ENCODE measurements at regions not wholly inside any gene's neighbourhood (a gene's known extent, or its start where the extent isn't known, plus 50 kb on each side); places are given as distances from the start of the nearest gene placed in this dataset.
"Not testable (repeated sequence)": the region's sequence is repeated elsewhere in the genome, so short reads cannot be mapped to it uniquely, and the experiment has no call there.

DNA sequence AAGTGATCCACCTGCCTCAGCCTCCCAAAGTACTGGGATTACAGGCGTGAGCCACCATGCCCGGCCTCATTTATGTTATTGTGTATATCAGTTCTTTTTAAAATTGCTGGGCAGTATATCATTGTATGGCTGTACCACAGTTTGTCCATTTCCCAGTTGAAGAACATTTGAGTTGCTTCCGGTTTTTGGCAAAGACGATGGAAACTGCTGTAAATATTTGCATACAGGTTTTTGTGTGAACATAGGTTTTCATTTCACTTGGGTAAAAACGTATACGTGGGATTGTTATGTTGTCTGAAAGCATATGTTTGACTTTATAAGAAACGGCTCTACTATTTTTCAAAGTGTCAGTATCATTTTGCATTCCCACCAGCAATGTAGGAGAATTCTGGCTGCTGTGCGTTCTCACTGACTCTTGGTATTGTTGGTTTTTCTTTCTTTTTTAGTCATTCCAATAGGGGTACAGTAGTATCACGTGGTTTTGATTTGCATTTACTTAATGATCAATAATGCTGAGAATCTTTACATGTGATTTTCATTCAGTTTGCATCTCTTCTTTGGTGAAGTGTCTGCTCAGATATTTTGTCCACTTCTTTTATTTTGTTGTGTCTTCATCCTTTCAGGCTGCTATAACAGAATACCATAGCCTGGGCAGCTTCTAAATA is 63.2 kb upstream of the GOT2 start:
- no peaks in the 10 kb centered on the region for H3K9me3 ChIP-seq (ENCODE audit: low read depth, low read length)
- no peaks in the 10 kb centered on the region for H3K79me2 ChIP-seq (ENCODE audit: insufficient read depth, low read length)
- no peak overlapping the region for H3K4me2 ChIP-seq (ENCODE audit: insufficient read depth, low read length)
- H2AFZ ChIP-seq (ENCODE audit: low read length): no peak overlapping the region
- no peaks in the 10 kb centered on the region for H3K27me3 ChIP-seq (ENCODE audit: insufficient read depth, low read length)
- H4K20me1 ChIP-seq (ENCODE audit: insufficient read depth, low read length): no peaks in the 10 kb centered on the region
- H3K4me1 ChIP-seq (ENCODE audit: insufficient read depth, low read length): no peaks in the 10 kb centered on the region
- DNase-seq (ENCODE audit: insufficient read length, low spot score, missing footprints): no peak
- H3K27ac ChIP-seq (ENCODE audit: low read depth, low read length): no peak overlapping the region
- no peak overlapping the region for H3K4me3 ChIP-seq (ENCODE audit: insufficient read depth, low read length)
- TF ChIP-seq, protein P1, sequence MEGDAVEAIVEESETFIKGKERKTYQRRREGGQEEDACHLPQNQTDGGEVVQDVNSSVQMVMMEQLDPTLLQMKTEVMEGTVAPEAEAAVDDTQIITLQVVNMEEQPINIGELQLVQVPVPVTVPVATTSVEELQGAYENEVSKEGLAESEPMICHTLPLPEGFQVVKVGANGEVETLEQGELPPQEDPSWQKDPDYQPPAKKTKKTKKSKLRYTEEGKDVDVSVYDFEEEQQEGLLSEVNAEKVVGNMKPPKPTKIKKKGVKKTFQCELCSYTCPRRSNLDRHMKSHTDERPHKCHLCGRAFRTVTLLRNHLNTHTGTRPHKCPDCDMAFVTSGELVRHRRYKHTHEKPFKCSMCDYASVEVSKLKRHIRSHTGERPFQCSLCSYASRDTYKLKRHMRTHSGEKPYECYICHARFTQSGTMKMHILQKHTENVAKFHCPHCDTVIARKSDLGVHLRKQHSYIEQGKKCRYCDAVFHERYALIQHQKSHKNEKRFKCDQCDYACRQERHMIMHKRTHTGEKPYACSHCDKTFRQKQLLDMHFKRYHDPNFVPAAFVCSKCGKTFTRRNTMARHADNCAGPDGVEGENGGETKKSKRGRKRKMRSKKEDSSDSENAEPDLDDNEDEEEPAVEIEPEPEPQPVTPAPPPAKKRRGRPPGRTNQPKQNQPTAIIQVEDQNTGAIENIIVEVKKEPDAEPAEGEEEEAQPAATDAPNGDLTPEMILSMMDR (IDR thresholded peaks at IDR 0.05; ENCODE audit: extremely low read depth, low read depth, low read length): no peak
- no peaks in the 10 kb centered on the region for H3K36me3 ChIP-seq (ENCODE audit: insufficient read depth, low read length)

DNA sequence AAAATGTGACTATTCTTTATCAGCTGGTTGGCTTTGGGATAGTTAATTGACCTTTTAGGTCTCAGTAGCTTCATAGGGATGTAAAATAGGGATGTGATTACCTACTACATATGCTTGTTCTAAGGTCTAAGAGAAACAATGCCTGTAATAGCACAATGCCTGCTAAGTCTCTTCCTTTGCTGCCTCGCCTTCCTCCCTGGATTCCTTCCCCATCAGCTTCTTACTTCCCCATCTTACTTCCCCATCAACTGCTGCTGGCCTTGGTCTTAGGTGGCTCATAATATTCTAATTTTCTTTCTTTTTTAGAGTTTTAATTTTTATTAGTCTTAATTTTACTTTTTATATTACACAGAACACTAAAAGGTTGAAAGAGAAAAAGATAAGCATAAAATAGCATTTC is 59.2 kb upstream of the GOT2 start:
- DNase-seq (ENCODE audit: insufficient read length, low spot score, missing footprints): no peak
- no peaks in the 10 kb centered on the region for H3K9me3 ChIP-seq (ENCODE audit: low read depth, low read length)
- H3K4me2 ChIP-seq (ENCODE audit: insufficient read depth, low read length): no peak overlapping the region
- no peaks in the 10 kb centered on the region for H3K36me3 ChIP-seq (ENCODE audit: insufficient read depth, low read length)
- TF ChIP-seq, protein P1 (IDR thresholded peaks at IDR 0.05; ENCODE audit: extremely low read depth, low read depth, low read length): no peak
- no peaks in the 10 kb centered on the region for H3K79me2 ChIP-seq (ENCODE audit: insufficient read depth, low read length)
- no peaks in the 10 kb centered on the region for H4K20me1 ChIP-seq (ENCODE audit: insufficient read depth, low read length)
- H3K27me3 ChIP-seq (ENCODE audit: insufficient read depth, low read length): no peaks in the 10 kb centered on the region
- no peak overlapping the region for H3K4me3 ChIP-seq (ENCODE audit: insufficient read depth, low read length)
- H3K27ac ChIP-seq (ENCODE audit: low read depth, low read length): no peak overlapping the region
- no peak overlapping the region for H2AFZ ChIP-seq (ENCODE audit: low read length)
- no peaks in the 10 kb centered on the region for H3K4me1 ChIP-seq (ENCODE audit: insufficient read depth, low read length)

DNA sequence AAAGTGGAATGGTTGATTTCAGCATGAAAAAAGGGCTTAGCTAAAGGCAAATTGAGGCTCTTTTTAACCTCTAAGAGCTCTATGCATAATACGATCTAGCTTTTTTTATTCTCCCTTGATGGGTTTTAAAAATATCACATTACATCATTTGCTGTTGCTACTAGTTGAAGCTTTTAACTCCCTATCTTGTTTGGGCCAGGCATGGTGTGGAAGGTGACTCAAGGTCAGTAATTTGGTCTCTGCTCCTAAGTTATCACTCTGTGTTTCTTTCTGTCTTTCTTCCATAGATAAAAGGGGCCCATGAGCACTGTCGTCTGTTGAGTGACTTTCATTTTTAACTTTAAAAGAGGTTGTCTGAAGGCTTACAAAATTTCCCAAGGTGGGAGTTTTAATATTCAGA is 58.1 kb upstream of the GOT2 start:
- Histone ChIP-seq H3K4me2 (ENCODE audit: insufficient read depth, low read length) (no peak overlapping the region), H3K27ac (ENCODE audit: low read depth, low read length) (no peak overlapping the region), H2AFZ (ENCODE audit: low read length) (no peak overlapping the region), H3K36me3 (ENCODE audit: insufficient read depth, low read length) (no peaks in the 10 kb centered on the region), H3K27me3 (ENCODE audit: insufficient read depth, low read length) (no peaks in the 10 kb centered on the region), H3K4me1 (ENCODE audit: insufficient read depth, low read length) (no peaks in the 10 kb centered on the region), H3K4me3 (ENCODE audit: insufficient read depth, low read length) (no peak overlapping the region), H4K20me1 (ENCODE audit: insufficient read depth, low read length) (no peaks in the 10 kb centered on the region), H3K9me3 (ENCODE audit: low read depth, low read length) (no peaks in the 10 kb centered on the region), H3K79me2 (ENCODE audit: insufficient read depth, low read length) (no peaks in the 10 kb centered on the region)
- peak; percentile 54 for DNase-seq (ENCODE audit: insufficient read length, low spot score, missing footprints)
- TF ChIP-seq, protein P1 (IDR thresholded peaks at IDR 0.05; ENCODE audit: extremely low read depth, low read depth, low read length): no peak

DNA sequence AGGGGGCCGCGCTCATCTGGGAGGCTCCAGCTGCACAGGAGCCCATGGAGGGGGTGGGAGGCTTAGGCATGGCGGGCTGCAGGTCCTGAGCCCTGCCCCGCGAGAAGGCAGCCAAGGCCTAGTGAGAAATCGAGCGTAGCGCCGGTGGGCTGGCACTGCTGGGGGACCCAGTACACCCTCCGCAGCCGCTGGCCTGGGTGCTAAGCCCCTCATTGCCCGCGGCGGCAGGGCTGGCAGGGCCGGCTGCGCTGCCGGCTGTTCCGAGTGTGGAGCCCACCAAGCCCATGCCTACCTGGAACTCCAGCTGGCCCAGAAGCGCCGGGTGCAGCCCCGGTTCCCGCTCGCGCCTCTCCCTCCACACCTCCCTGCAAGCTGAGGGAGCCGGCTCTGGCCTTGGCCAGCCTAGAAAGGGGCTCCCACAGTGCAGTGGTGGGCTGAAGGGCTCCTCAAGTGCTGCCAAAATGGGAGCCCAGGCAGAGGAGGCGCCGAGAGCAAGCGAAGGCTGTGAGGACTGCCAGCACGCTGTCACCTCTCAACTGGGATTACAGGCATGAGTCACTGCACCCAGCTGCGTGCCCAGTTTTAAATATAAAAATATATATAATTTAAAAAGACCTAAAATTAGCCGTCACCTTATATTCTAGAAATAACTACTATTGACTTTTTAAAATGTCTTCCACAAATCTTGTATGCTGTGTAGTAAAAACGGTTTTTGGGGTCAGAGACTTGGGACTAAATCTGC is 56.9 kb upstream of the GOT2 start:
- not testable (repeated sequence) for H3K4me1 ChIP-seq (ENCODE audit: insufficient read depth, low read length); H3K4me3 ChIP-seq (ENCODE audit: insufficient read depth, low read length); H3K27me3 ChIP-seq (ENCODE audit: insufficient read depth, low read length)

More for the DNA sequence above, 56.9 kb upstream of the GOT2 start:
- H2AFZ ChIP-seq (ENCODE audit: low read length); H4K20me1 ChIP-seq (ENCODE audit: insufficient read depth, low read length); H3K36me3 ChIP-seq (ENCODE audit: insufficient read depth, low read length); H3K79me2 ChIP-seq (ENCODE audit: insufficient read depth, low read length); H3K27ac ChIP-seq (ENCODE audit: low read depth, low read length); H3K9me3 ChIP-seq (ENCODE audit: low read depth, low read length); DNase-seq (ENCODE audit: insufficient read length, low spot score, missing footprints); H3K4me2 ChIP-seq (ENCODE audit: insufficient read depth, low read length): not testable (repeated sequence)
